Tibial nerve (tissue), 4 donors: ENCODE measurements at regions not wholly inside any gene's neighbourhood (a gene's known extent, or its start where the extent isn't known, plus 50 kb on each side); places are given as distances from the start of the nearest gene placed in this dataset.

Experiments used
- DNase-seq, 2 donors: peaks; one replicate each; pipeline ENCODE4 v3.0.0-alpha.2; 2019; ENCODE audit warnings: low spot score in 2 of 2
- H3K27ac ChIP-seq, 4 donors: fragments of 200-600 bp; sonication (generic) in 3 of 4; one replicate each; pipeline ENCODE4 v1.5.1; 2017 to 2019; ENCODE audit warnings: mild to moderate bottlenecking in 1 of 4
- H3K27me3 ChIP-seq, 2 donors: fragments of 200-600 bp; sonication (generic) in 1 of 2; one replicate each; pipeline versions ENCODE4 v1.5.1 to v1.6.0; 2017 to 2019
- H3K36me3 ChIP-seq, 3 donors: fragments of 200-600 bp; sonication (generic); one replicate each; pipeline ENCODE4 v1.5.1; 2018 to 2019
- H3K4me1 ChIP-seq, 4 donors: fragments of 200-600 bp; sonication (generic) in 3 of 4; one replicate each; pipeline ENCODE4 v1.5.1; 2017 to 2019
- H3K4me3 ChIP-seq, 4 donors: fragments of 200-600 bp; sonication (generic) in 3 of 4; one replicate each; pipeline ENCODE4 v1.5.1; 2017 to 2019; ENCODE audit warnings: mild to moderate bottlenecking in 1 of 4, moderate library complexity in 1 of 4
- H3K9me3 ChIP-seq, 4 donors: fragments of 200-600 bp; sonication (generic) in 3 of 4; one replicate each; pipeline ENCODE4 v1.5.1; 2017 to 2019
- EP300 ChIP-seq, 2 donors: sonication (generic); formaldehyde crosslinking; IDR thresholded peaks; one replicate each; pipeline ENCODE4 v1.6.1; 2017; ENCODE audit warnings: antibody characterized with exemption in 2 of 2, mild to moderate bottlenecking in 1 of 2
- POLR2A ChIP-seq, 2 donors: fragments of 450-650 bp; IDR thresholded peaks; one replicate each; pipeline ENCODE4 v1.6.1; 2017; ENCODE audit warnings: antibody characterized with exemption in 2 of 2, mild to moderate bottlenecking in 2 of 2, moderate library complexity in 2 of 2
- WGBS, 2 donors: methylation state at CpG; one replicate each; pipeline ENCODE4 v1.1.5; 2018; 5-methylcytosine and 5-hydroxymethylcytosine counted together
- TF ChIP-seq, protein P1 (sequence below), 5 experiments: fragments of 200-600 bp in 3 of 5; fragments of 450-650 bp in 2 of 5; sonication (generic) in 3 of 5; IDR thresholded peaks; one replicate each; pipeline ENCODE4 v1.5.1; 2016 to 2019; ENCODE audit warnings: antibody characterized with exemption in 5 of 5, mild to moderate bottlenecking in 3 of 5, moderate library complexity in 2 of 5

DNA sequence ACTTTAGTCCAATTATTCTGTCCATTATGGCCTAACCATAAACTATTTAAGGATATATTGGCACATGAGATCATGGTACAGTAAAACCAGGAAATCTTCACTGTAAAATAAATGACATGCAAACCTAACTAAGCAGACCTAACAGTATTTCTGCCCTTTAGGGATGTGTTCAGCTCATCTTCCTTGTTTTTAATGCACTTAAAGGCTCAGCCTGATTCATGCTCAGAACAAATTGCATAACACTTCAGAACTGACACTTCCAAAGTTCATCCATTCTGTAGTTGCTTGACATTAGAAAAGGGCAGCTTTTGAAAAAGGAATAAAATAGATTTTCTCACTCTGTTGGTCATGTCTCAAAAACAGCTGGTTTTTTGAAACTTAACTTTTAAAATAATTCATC, 708.5 kb downstream of the C12orf50 start:
- Histone ChIP-seq H3K36me3 (no peaks in the 10 kb centered on the region), H3K4me1 (peaks cover 0 to 4% (median 0%) of the 10 kb centered on the region in 4 donors), H3K27ac (no peak overlapping the region), H3K27me3 (no peaks in the 10 kb centered on the region), H3K9me3 (no peaks in the 10 kb centered on the region), H3K4me3 (no peak overlapping the region)
- TF ChIP-seq EP300 (IDR thresholded peaks at IDR 0.05), result no peak
- DNase-seq, result no peak

DNA sequence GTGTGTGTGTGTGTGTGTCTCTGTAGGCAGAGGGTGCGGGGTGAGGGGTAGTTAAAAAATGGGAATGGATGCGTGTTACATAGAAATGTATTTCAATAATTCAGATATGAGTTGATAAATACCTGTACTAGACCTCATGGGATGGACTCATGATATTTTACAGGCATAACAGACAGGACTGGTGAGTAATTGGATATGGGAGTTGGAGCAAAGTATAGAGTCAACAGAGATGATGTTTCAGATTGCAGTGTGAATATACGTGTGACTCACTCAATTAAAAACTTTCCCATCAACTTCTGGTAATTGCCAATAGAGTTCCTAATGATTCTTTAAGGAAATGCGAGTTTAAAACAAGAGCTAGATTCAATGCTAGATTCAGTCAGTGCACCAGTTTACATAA, 711.9 kb downstream of the C12orf50 start:
- Histone ChIP-seq H3K27me3 (no peaks in the 10 kb centered on the region), H3K36me3 (no peaks in the 10 kb centered on the region), H3K4me1 (no peaks in the 10 kb centered on the region), H3K27ac (no peak overlapping the region), H3K9me3 (no peaks in the 10 kb centered on the region), H3K4me3 (no peak overlapping the region)
- no peak for DNase-seq
- no peak for TF ChIP-seq EP300 (IDR thresholded peaks at IDR 0.05)
- TF ChIP-seq, protein P1, sequence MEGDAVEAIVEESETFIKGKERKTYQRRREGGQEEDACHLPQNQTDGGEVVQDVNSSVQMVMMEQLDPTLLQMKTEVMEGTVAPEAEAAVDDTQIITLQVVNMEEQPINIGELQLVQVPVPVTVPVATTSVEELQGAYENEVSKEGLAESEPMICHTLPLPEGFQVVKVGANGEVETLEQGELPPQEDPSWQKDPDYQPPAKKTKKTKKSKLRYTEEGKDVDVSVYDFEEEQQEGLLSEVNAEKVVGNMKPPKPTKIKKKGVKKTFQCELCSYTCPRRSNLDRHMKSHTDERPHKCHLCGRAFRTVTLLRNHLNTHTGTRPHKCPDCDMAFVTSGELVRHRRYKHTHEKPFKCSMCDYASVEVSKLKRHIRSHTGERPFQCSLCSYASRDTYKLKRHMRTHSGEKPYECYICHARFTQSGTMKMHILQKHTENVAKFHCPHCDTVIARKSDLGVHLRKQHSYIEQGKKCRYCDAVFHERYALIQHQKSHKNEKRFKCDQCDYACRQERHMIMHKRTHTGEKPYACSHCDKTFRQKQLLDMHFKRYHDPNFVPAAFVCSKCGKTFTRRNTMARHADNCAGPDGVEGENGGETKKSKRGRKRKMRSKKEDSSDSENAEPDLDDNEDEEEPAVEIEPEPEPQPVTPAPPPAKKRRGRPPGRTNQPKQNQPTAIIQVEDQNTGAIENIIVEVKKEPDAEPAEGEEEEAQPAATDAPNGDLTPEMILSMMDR (IDR thresholded peaks at IDR 0.05), result no peak
- no peak for TF ChIP-seq POLR2A (IDR thresholded peaks at IDR 0.05)
- WGBS, 2 donors, result 86 to 90% methylated on average over 4 of the region's 4 CpGs

DNA sequence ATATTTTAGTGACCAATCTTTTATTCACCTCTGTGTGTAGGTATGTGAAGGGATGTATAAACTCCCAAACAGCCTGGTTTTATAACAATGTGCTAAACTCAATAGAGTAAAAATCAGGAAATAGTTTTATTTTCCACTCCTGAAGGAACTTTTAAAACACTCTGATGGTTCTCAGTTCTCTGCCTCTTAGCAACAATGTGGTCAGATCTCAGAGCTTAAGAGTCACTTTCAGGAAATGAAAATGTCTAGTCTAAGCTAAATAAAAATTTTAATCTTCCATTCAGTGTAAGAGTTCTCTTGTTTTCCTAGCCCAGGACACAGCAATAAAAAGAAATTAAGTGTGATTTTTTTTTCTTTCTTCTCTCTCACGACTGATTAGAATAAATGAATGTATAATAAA, 718.0 kb downstream of the C12orf50 start:
- TF ChIP-seq EP300 (IDR thresholded peaks at IDR 0.05) (no peak), POLR2A (IDR thresholded peaks at IDR 0.05) (no peak)
- TF ChIP-seq, protein P1 (IDR thresholded peaks at IDR 0.05), result no peak
- peak overlapping the region in 1 of 4 donors; percentile 32 for H3K27ac ChIP-seq
- H3K4me1 ChIP-seq, result peaks cover 0 to 16% (median 5%) of the 10 kb centered on the region in 4 donors
- 40 to 57% methylated on average over 1 of the region's 1 CpG for WGBS, 2 donors
- H3K4me3 ChIP-seq, result no peak overlapping the region
- no peaks in the 10 kb centered on the region for H3K27me3 ChIP-seq
- H3K36me3 ChIP-seq, result no peaks in the 10 kb centered on the region
- no peak for DNase-seq
- H3K9me3 ChIP-seq, result no peaks in the 10 kb centered on the region

DNA sequence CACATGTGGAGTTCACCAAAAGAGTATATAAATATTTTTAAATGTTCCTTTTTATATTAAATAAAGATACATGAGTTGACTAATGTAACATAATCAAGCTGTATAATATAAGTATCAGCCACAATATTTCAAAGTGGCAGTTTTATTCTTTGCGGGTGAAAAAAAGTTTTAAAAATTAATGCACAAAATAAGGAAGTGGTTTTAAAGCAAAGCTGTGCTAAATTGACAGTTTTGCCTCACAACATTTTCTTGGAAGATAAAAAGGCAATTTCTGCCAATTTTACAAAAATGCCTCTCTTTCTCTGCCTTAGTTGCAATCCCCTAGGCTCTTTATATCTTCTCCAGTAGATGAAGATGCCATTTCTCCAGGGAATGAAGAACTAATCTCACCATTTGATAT, 719.1 kb downstream of the C12orf50 start:
- WGBS, 2 donors, result 69 to 76% methylated on average over 1 of the region's 1 CpG
- no peak overlapping the region for H3K4me3 ChIP-seq
- peaks cover 0 to 16% (median 5%) of the 10 kb centered on the region in 4 donors for H3K4me1 ChIP-seq
- TF ChIP-seq POLR2A (IDR thresholded peaks at IDR 0.05), result no peak
- TF ChIP-seq, protein P1 (IDR thresholded peaks at IDR 0.05), result no peak
- no peak for TF ChIP-seq EP300 (IDR thresholded peaks at IDR 0.05)
- no peaks in the 10 kb centered on the region for H3K27me3 ChIP-seq
- H3K9me3 ChIP-seq, result no peaks in the 10 kb centered on the region
- no peak for DNase-seq
- peak overlapping the region in 1 of 4 donors; percentile 32 for H3K27ac ChIP-seq
- no peaks in the 10 kb centered on the region for H3K36me3 ChIP-seq

DNA sequence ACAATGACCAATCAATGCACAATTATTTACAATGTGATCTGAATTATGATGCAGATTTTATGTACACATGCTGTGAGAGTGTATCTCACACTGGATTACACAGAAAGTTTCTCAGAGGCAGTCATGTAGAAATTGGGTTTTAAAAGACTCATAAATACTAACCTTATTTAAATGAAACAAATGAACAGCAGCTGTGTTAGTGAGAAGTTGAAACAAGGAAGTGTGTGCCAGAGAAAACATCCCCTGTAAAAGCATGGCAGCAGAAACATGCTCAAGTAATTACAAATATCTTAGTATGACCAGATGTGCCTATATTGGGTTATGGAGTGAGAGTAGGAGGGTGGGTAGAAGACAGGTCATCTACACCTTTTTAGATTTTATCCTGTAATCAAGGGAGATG, 723.7 kb downstream of the C12orf50 start:
- Histone ChIP-seq H3K9me3 (no peaks in the 10 kb centered on the region), H3K4me1 (peaks cover 0 to 5% (median under 1%) of the 10 kb centered on the region in 4 donors), H3K36me3 (no peaks in the 10 kb centered on the region), H3K27me3 (no peaks in the 10 kb centered on the region), H3K4me3 (no peak overlapping the region), H3K27ac (no peak overlapping the region)
- DNase-seq, result no peak
- TF ChIP-seq EP300 (IDR thresholded peaks at IDR 0.05), result no peak
- TF ChIP-seq POLR2A (IDR thresholded peaks at IDR 0.05), result no peak
- TF ChIP-seq, protein P1 (IDR thresholded peaks at IDR 0.05), result no peak

DNA sequence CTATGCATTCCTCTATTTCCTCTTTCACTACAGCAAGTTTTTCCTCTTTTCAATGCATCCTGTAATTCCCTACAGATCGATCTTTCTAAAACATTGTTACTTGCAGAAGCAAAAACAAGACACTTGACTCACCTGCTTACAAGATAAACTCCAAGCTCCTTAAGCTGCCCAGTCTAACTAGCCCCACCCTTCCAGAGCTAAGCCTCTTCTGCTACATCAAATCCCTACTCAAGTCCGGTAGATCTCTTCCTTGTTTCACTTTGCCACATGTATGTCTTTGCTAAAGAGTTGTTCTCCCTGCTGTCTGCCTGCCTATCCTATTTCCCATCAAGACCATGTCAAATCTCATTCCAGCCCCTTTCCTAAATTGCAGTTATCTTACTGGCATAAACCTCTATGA, 724.8 kb downstream of the C12orf50 start:
- WGBS, 2 donors, result 70 to 91% methylated on average over 2 of the region's 2 CpGs
- no peaks in the 10 kb centered on the region for H3K36me3 ChIP-seq
- no peak overlapping the region for H3K27ac ChIP-seq
- H3K4me1 ChIP-seq, result no peaks in the 10 kb centered on the region
- TF ChIP-seq, protein P1 (IDR thresholded peaks at IDR 0.05), result no peak
- no peak for TF ChIP-seq POLR2A (IDR thresholded peaks at IDR 0.05)
- no peak for DNase-seq
- H3K27me3 ChIP-seq, result no peaks in the 10 kb centered on the region
- no peaks in the 10 kb centered on the region for H3K9me3 ChIP-seq
- no peak overlapping the region for H3K4me3 ChIP-seq
